ENCODE measurements at regions not wholly inside any gene's neighbourhood (a gene's known extent, or its start where the extent isn't known, plus 50 kb on each side); places are given as distances from the start of the nearest gene placed in this dataset.

GRCh38 chr4:57243076-57243475, 132.9 kb upstream of the IGFBP7 start:
- Mint-ChIP-seq H3K36me3 (ENCODE audit: low read depth) (no peaks in the 10 kb centered on the region), H3K4me3 (no peak overlapping the region), H3K9me3 (no peaks in the 10 kb centered on the region), H3K4me1 (no peaks in the 10 kb centered on the region), H3K27me3 (ENCODE audit: low read depth) (no peaks in the 10 kb centered on the region), H3K27ac (no peak overlapping the region)
- TF ChIP-seq CTCF (IDR thresholded peaks at IDR 0.05; ENCODE audit: unreplicated experiment in 3 of 3): no peak

GRCh38 chr4:57234252-57234775, 124.1 kb upstream of the IGFBP7 start:
- Mint-ChIP-seq H3K27ac (no peak overlapping the region), H3K4me3 (no peak overlapping the region), H3K9me3 (no peaks in the 10 kb centered on the region), H3K27me3 (ENCODE audit: low read depth) (peaks cover 4% of the 10 kb centered on the region), H3K36me3 (ENCODE audit: low read depth) (no peaks in the 10 kb centered on the region), H3K4me1 (peaks cover 10% of the 10 kb centered on the region)
- no peak for TF ChIP-seq CTCF (IDR thresholded peaks at IDR 0.05; ENCODE audit: unreplicated experiment in 3 of 3)

DNA sequence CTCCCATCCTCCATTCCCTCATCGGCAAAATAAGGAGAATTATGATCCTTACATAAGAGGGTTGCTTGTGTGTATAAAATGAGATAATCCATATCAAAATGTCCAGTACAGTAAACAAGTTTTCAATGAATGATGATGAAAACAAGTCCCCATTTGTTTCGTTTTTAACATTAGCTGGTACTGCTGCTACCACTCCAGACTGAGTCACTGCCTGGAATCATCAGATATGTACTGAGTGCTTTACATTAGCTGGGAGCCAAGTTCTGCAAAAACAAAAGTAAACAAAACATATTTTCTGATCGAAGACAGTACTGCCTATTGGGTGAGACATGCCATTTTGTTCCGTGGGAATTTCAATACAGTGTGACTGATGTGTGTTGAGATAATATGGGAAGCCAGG, 123.2 kb upstream of the IGFBP7 start:
- TF ChIP-seq CTCF (IDR thresholded peaks at IDR 0.05; ENCODE audit: unreplicated experiment in 3 of 3): no peak
- H3K27me3 Mint-ChIP-seq (ENCODE audit: low read depth): peaks cover 4% of the 10 kb centered on the region
- peak overlapping the region in 1 of 3 experiments; percentile 11 for H3K27ac Mint-ChIP-seq
- no peak overlapping the region for H3K4me3 Mint-ChIP-seq
- no peaks in the 10 kb centered on the region for H3K36me3 Mint-ChIP-seq (ENCODE audit: low read depth)
- H3K4me1 Mint-ChIP-seq: peaks cover 10% of the 10 kb centered on the region
- no peaks in the 10 kb centered on the region for H3K9me3 Mint-ChIP-seq

DNA sequence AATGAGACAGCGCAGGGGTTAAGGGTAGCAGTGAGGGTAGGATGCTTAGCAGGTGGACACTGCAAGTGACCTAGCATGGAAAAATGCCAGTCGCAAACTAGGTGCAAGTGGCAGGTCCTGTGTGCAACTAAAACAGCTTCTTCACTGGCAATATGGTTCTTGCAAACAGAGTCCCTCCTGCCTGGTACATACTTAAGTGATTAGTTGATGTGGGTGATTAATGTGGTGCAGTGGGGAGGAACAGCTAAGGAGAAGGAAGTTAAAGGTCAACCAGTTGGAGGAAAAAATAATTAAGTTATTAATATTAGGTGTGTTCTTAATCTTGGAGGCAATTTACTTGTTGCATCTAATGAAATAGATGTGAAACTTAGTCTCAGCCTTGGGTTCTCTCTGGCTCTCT, 121.6 kb upstream of the IGFBP7 start:
- H3K9me3 Mint-ChIP-seq: no peaks in the 10 kb centered on the region
- no peak overlapping the region for H3K4me3 Mint-ChIP-seq
- H3K36me3 Mint-ChIP-seq (ENCODE audit: low read depth): no peaks in the 10 kb centered on the region
- peaks cover 4% of the 10 kb centered on the region for H3K27me3 Mint-ChIP-seq (ENCODE audit: low read depth)
- peaks cover 15% of the 10 kb centered on the region for H3K4me1 Mint-ChIP-seq
- TF ChIP-seq CTCF (IDR thresholded peaks at IDR 0.05; ENCODE audit: unreplicated experiment in 3 of 3): no peak
- H3K27ac Mint-ChIP-seq: peak overlapping the region in 2 of 3 experiments; percentile 42 to 52

- no peak overlapping the region for H3K27ac Mint-ChIP-seq
- peaks cover 4% of the 10 kb centered on the region for H3K4me1 Mint-ChIP-seq
- no peak for TF ChIP-seq CTCF (IDR thresholded peaks at IDR 0.05; ENCODE audit: unreplicated experiment in 3 of 3)
- no peak overlapping the region for H3K4me3 Mint-ChIP-seq
- H3K9me3 Mint-ChIP-seq: peaks cover 8% of the 10 kb centered on the region
- no peaks in the 10 kb centered on the region for H3K27me3 Mint-ChIP-seq (ENCODE audit: low read depth)
- no peaks in the 10 kb centered on the region for H3K36me3 Mint-ChIP-seq (ENCODE audit: low read depth)
Measured at GRCh38 chr4:57220734-57221133, 110.5 kb upstream of the IGFBP7 start.

GRCh38 chr4:57220172-57220571, 110.0 kb upstream of the IGFBP7 start:
- peaks cover 5% of the 10 kb centered on the region for H3K9me3 Mint-ChIP-seq
- no peak overlapping the region for H3K27ac Mint-ChIP-seq
- TF ChIP-seq CTCF (IDR thresholded peaks at IDR 0.05; ENCODE audit: unreplicated experiment in 3 of 3): no peak
- H3K4me1 Mint-ChIP-seq: peaks cover 8% of the 10 kb centered on the region
- H3K4me3 Mint-ChIP-seq: no peak overlapping the region
- H3K36me3 Mint-ChIP-seq (ENCODE audit: low read depth): no peaks in the 10 kb centered on the region
- H3K27me3 Mint-ChIP-seq (ENCODE audit: low read depth): no peaks in the 10 kb centered on the region
